ENCODE measurements at regions not wholly inside any gene's neighbourhood (a gene's known extent, or its start where the extent isn't known, plus 50 kb on each side); places are given as distances from the start of the nearest gene placed in this dataset.
A peak's percentile ranks its signal among the peaks of the same experiment; 100 is the strongest.
"Not testable (repeated sequence)": the region's sequence is repeated elsewhere in the genome, so short reads cannot be mapped to it uniquely, and the experiment has no call there.

DNA sequence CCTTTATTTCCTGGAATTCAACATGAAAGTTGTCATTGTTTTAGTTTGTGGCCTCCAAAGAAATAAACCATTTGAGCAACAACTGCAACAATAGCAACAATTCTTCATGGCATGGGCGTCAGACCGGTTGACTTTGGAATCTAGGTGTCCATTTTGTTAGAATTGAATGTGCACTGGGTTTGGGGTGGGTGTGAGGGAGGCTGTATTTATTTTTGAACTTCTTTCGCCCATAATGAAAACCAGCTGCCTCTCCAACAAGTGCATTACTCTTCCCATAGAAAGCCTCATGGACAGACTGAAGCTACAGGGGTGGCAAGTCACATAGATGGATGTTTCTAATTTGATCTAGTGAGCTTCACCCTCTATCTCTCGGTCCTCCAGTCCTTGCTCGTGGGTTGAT lies 85.4 kb downstream of the ADAMTS15 start:
- no peak overlapping the region for H3K4me3 ChIP-seq (ENCODE audit: low read length)
- DNase-seq (ENCODE audit: low read depth), result no peak
- TF ChIP-seq CTCF (conservative IDR thresholded peaks at IDR 0.05; ENCODE audit: low read length), result no peak

GRCh38 chr11:130534551-130534950 lies 86.1 kb downstream of the ADAMTS15 start:
- H3K4me3 ChIP-seq (ENCODE audit: low read length), result no peak overlapping the region
- TF ChIP-seq CTCF (conservative IDR thresholded peaks at IDR 0.05; ENCODE audit: low read length), result no peak
- no peak for DNase-seq (ENCODE audit: low read depth)

- TF ChIP-seq CTCF (conservative IDR thresholded peaks at IDR 0.05; ENCODE audit: low read length), result no peak
- no peak overlapping the region for H3K4me3 ChIP-seq (ENCODE audit: low read length)
- no peak for DNase-seq (ENCODE audit: low read depth)
Measured at GRCh38 chr11:130535520-130535919, 87.1 kb downstream of the ADAMTS15 start.

DNA sequence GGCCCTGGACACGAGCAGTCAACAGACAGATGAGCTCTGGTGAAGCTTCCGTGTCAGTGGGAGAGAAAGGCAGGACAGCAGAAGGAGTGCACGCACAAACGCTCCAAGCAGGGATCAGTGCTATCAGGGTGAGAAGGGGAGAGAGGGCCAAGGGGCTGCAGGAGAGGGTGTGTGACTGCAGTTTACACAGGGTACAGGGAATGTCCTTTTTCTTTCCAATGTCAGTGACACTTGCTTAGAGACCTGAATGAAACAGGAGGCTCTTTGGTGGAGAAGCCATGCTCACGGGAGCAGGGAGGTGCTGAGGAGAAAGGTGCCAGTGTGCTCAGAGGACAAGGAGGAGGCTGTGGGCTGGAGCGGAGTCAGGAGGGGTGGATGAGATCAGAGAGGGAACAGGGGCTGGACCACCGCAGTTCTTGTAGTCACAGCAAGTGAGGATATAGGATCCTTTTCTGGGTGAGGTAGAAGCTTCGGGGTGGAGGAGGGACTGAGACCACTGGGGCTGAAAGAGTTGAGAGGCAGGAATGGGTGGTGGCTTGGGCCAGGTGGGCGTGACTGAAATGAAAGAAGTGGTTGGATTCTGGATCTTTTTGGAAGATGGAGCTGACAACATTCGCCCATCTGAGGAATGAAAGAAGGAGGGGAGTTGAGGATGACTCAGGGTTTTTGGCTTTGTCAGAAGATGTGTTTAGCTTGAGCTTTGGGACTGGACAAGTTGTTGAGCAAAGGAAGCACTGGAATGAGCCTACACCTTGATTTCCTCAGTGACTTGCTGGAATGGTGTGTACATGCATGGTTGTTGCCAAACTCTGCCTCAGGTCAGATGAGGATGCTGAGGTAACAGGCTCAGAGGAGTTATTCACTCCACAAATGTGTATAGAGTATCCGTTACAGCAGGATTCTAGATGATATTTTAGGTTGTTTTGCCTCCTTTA lies 87.9 kb downstream of the ADAMTS15 start:
- DNase-seq (ENCODE audit: low read depth), result peak; percentile 33
- no peak overlapping the region for H3K4me3 ChIP-seq (ENCODE audit: low read length)
- TF ChIP-seq CTCF (conservative IDR thresholded peaks at IDR 0.05; ENCODE audit: low read length), result no peak

- not testable (repeated sequence) for H3K4me3 ChIP-seq (ENCODE audit: low read length); DNase-seq (ENCODE audit: low read depth)
Measured at GRCh38 chr11:130539680-130540079, 91.2 kb downstream of the ADAMTS15 start.

DNA sequence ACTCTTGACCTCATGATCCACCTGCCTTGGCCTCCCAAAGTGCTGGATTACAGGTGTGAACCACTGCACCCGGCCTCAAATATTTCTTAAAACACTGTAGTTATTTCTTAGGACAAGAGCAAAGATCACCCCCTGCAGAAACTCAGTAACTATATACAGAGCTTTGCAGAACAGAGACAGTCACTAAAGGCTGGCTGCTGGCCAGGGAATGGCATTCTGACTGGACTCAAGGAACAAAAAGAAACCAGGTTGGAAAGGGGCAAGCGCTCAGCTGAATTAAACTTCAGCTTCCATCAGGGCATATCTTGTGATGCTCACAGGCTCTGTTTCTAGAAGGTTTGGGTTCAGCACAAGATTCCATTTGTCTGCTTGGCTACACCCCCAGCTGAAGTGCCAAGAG lies 95.8 kb downstream of the ADAMTS15 start:
- DNase-seq (ENCODE audit: low read depth), result no peak
- no peak for TF ChIP-seq CTCF (conservative IDR thresholded peaks at IDR 0.05; ENCODE audit: low read length)
- H3K4me3 ChIP-seq (ENCODE audit: low read length), result no peak overlapping the region

DNA sequence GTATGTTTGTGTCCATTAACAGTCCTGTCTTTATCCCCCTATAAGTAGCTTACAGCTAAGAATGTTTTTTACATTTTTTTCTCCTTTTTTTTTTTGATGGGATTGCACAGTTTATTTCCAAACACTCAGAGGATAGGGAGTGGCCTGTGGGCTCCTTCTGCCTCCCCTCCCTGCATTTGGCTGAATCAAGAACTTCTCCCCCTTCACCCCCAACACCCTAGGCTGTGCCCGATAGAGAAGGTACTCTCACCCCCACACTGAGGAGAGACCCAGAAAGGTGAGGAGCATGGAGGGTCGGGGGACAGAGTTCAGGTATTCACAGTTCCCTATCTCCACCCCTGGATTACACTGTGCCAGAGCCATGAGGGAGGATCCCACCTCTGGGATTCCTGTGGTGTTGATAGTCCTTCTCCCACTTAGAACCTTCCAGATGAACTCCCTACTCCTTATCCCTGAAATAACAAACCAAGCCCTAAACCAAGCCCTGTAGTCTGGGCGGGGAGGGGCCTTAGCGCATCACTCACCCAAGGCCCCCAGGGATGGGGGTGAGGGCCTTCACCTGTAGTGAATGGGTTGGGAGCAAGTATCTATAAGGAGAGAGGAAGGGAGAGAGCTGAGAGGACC lies 97.1 kb downstream of the ADAMTS15 start:
- TF ChIP-seq CTCF (conservative IDR thresholded peaks at IDR 0.05; ENCODE audit: low read length), result no peak
- no peak overlapping the region for H3K4me3 ChIP-seq (ENCODE audit: low read length)
- DNase-seq (ENCODE audit: low read depth), result no peak

Measured in AG10803 (cell line).